ENCODE measurements at regions not wholly inside any gene's neighbourhood (a gene's known extent, or its start where the extent isn't known, plus 50 kb on each side); places are given as distances from the start of the nearest gene placed in this dataset.

- TF ChIP-seq CTCF (IDR thresholded peaks at IDR 0.05; ENCODE audit: low read length) (no peak), EZH2 (IDR thresholded peaks at IDR 0.05; ENCODE audit: borderline replicate concordance, low read length) (no peak)
These were observed 81.5 kb upstream of the ARL4C start for GRCh38 chr2:234578389-234578788.

All from OCI-LY1 (cell line).